IMR-90 (cell line): ENCODE measurements at regions not wholly inside any gene's neighbourhood (a gene's known extent, or its start where the extent isn't known, plus 50 kb on each side); places are given as distances from the start of the nearest gene placed in this dataset.

Source experiments
- CTCF ChIP-seq: conservative IDR thresholded peaks from 2 replicates; pipeline ENCODE4 v1.5.1; 2012; ENCODE audit warnings: mild to moderate bottlenecking, low read depth, low read length, improper control_type of control experiment
- MXI1 ChIP-seq: IDR thresholded peaks from 2 replicates; pipeline ENCODE4 v1.6.1; 2012; ENCODE audit warnings: low read depth, mild to moderate bottlenecking, low read length, moderate library complexity, borderline replicate concordance
- POLR2A ChIP-seq: IDR thresholded peaks from 2 replicates; pipeline ENCODE4 v1.6.1; 2012; ENCODE audit warnings: mild to moderate bottlenecking, low read depth, low read length
- RAD21 ChIP-seq: IDR thresholded peaks from 2 replicates; pipeline ENCODE4 v1.6.1; 2012; ENCODE audit warnings: low read length, improper control_type of control experiment
- RFX5 ChIP-seq: IDR thresholded peaks from 2 replicates; pipeline ENCODE4 v1.8.0; 2012; ENCODE audit warnings: low read depth, mild to moderate bottlenecking, low read length, moderate library complexity
- TF ChIP-seq, protein P1 (sequence below): fragments of 150-350 bp; IDR thresholded peaks from 2 replicates; pipeline ENCODE4 v1.6.1; 2016; ENCODE audit warnings: low read depth, mild to moderate bottlenecking, low read length, moderate library complexity, borderline replicate concordance

- no peak for TF ChIP-seq CTCF
- TF ChIP-seq POLR2A = no peak
- no peak for TF ChIP-seq RAD21
- no peak for TF ChIP-seq MXI1
- no peak for TF ChIP-seq RFX5
- TF ChIP-seq, protein P1, sequence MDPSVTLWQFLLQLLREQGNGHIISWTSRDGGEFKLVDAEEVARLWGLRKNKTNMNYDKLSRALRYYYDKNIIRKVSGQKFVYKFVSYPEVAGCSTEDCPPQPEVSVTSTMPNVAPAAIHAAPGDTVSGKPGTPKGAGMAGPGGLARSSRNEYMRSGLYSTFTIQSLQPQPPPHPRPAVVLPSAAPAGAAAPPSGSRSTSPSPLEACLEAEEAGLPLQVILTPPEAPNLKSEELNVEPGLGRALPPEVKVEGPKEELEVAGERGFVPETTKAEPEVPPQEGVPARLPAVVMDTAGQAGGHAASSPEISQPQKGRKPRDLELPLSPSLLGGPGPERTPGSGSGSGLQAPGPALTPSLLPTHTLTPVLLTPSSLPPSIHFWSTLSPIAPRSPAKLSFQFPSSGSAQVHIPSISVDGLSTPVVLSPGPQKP = no peak
These were observed 290.1 kb upstream of the WWC1 start for GRCh38 chr5:168001318-168001717.
